Subcutaneous abdominal adipose tissue (tissue), 5 donors: ENCODE measurements at regions not wholly inside any gene's neighbourhood (a gene's known extent, or its start where the extent isn't known, plus 50 kb on each side); places are given as distances from the start of the nearest gene placed in this dataset.
A peak's percentile ranks its signal among the peaks of the same experiment; 100 is the strongest.
"Not testable (repeated sequence)": the region's sequence is repeated elsewhere in the genome, so short reads cannot be mapped to it uniquely, and the experiment has no call there.

Experiments used
- H3K27ac ChIP-seq: one replicate; pipeline ENCODE4 v1.7.0; 2013; ENCODE audit warnings: low read depth, mild to moderate bottlenecking, inconsistent platforms, low read length, moderate library complexity
- H3K27me3 ChIP-seq, 5 donors: one replicate each; pipeline ENCODE4 v1.7.0; 2013; ENCODE audit warnings: low read length in 5 of 5, inconsistent platforms in 1 of 5; ENCODE audit not compliant: control insufficient read depth in 5 of 5, insufficient read depth in 4 of 5
- H3K36me3 ChIP-seq, 5 donors: one replicate each; pipeline ENCODE4 v1.7.0; 2013; ENCODE audit warnings: low read length in 5 of 5; ENCODE audit not compliant: control insufficient read depth in 5 of 5, insufficient read depth in 5 of 5
- H3K4me1 ChIP-seq, 5 donors: one replicate each; pipeline ENCODE4 v1.7.0; 2013; ENCODE audit warnings: low read length in 5 of 5, mild to moderate bottlenecking in 3 of 5, moderate library complexity in 1 of 5; ENCODE audit not compliant: control insufficient read depth in 5 of 5, insufficient read depth in 5 of 5
- H3K4me3 ChIP-seq, 5 donors: one replicate each; pipeline ENCODE4 v1.7.0; 2013; ENCODE audit warnings: low read length in 5 of 5, low read depth in 1 of 5
- H3K9ac ChIP-seq, 5 donors: one replicate each; pipeline ENCODE4 v1.7.0; 2013; ENCODE audit warnings: low read length in 5 of 5, mild to moderate bottlenecking in 4 of 5, moderate library complexity in 3 of 5
- H3K9me3 ChIP-seq, 5 donors: one replicate each; pipeline ENCODE4 v1.7.0; 2013; ENCODE audit warnings: low read length in 5 of 5; ENCODE audit not compliant: control insufficient read depth in 5 of 5
- donor health status: healthy.
- donor health status: healthy.
- donor health status: healthy.
- donor health status: healthy.
- donor health status: healthy.

GRCh38 chrX:63581906-63582305 is 203.1 kb downstream of the ARHGEF9 start:
- H3K4me3 ChIP-seq, result no peak overlapping the region
- H3K36me3 ChIP-seq, result no peaks in the 10 kb centered on the region
- peaks cover 0 to 4% (median 4%) of the 10 kb centered on the region in 5 donors for H3K27me3 ChIP-seq
- H3K9ac ChIP-seq, result no peak overlapping the region
- H3K9me3 ChIP-seq, result peaks cover 0 to 4% (median 0%) of the 10 kb centered on the region in 5 donors
- H3K27ac ChIP-seq, result no peak overlapping the region
- no peaks in the 10 kb centered on the region for H3K4me1 ChIP-seq

DNA sequence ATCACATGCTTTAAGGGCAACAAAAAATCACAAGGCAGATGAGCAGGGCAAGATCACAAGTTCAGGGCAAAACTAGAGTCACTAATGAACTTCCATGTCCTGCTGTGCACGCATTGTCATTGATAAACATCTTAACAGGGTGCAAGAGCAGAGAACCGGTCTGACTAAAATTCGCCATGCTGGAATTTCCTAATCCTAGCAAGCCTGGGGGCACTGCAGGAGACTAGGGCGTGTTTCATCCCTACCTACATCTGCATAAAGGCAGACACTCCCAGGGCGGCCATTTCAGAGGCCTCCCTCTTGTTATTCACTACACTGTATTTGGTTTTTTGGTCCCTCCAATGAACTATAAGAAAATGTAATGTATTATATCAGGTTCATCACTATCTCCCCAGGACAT is 203.6 kb downstream of the ARHGEF9 start:
- no peak overlapping the region for H3K4me3 ChIP-seq

GRCh38 chrX:63576533-63576932 is 208.5 kb downstream of the ARHGEF9 start:
- H3K9me3 ChIP-seq, result peaks cover 0 to 6% (median 0%) of the 10 kb centered on the region in 5 donors
- H3K4me1 ChIP-seq, result no peaks in the 10 kb centered on the region
- peaks cover 0 to 5% (median 0%) of the 10 kb centered on the region in 5 donors for H3K27me3 ChIP-seq
- no peak overlapping the region for H3K27ac ChIP-seq
- H3K9ac ChIP-seq, result no peak overlapping the region
- no peak overlapping the region for H3K4me3 ChIP-seq
- no peaks in the 10 kb centered on the region for H3K36me3 ChIP-seq

More for the DNA sequence above, 203.6 kb downstream of the ARHGEF9 start:
- H3K4me1 ChIP-seq, result no peaks in the 10 kb centered on the region
- H3K27me3 ChIP-seq, result peaks cover 0 to 4% (median 3%) of the 10 kb centered on the region in 5 donors
- no peak overlapping the region for H3K9ac ChIP-seq
- no peaks in the 10 kb centered on the region for H3K36me3 ChIP-seq
- peaks cover 0 to 4% (median 0%) of the 10 kb centered on the region in 5 donors for H3K9me3 ChIP-seq
- no peak overlapping the region for H3K27ac ChIP-seq

DNA sequence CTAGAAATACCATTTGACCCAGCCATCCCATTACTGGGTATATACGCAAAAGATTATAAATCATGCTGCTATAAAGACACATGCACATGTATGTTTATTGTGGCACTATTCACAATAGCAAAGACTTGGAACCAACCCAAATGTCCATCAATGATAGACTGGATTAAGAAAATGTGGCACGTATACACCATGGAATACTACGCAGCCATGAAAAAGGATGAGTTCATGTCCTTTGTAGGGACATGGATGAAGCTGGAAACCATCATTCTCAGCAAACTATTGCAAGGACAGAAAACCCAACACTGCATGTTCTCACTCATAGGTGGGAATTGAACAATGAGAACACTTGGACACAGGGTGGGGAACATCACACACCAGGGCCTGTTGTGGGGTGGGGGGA is 209.3 kb downstream of the ARHGEF9 start:
- H3K27ac ChIP-seq, H3K9me3 ChIP-seq, H3K4me1 ChIP-seq, H3K4me3 ChIP-seq, H3K36me3 ChIP-seq, H3K27me3 ChIP-seq, H3K9ac ChIP-seq: not testable (repeated sequence)

GRCh38 chrX:63566856-63567255 is 215.7 kb upstream of the SPIN4 start:
- Histone ChIP-seq H3K4me3 (no peak overlapping the region), H3K9me3 (peaks cover 0 to 5% (median 0%) of the 10 kb centered on the region in 5 donors), H3K4me1 (peaks cover 0 to 1% (median 0%) of the 10 kb centered on the region in 5 donors), H3K9ac (no peak overlapping the region), H3K27ac (no peak overlapping the region), H3K36me3 (no peaks in the 10 kb centered on the region), H3K27me3 (no peaks in the 10 kb centered on the region)

GRCh38 chrX:63561425-63561824 is 210.3 kb upstream of the SPIN4 start:
- Histone ChIP-seq H3K27ac (no peak overlapping the region), H3K36me3 (no peaks in the 10 kb centered on the region), H3K9ac (peak overlapping the region in 4 of 5 donors; percentile 55 to 89 (median 68)), H3K27me3 (no peaks in the 10 kb centered on the region), H3K9me3 (peaks cover 0 to 5% (median 0%) of the 10 kb centered on the region in 5 donors), H3K4me3 (peak overlapping the region; percentile 69 to 87 (median 85)), H3K4me1 (peaks cover 0 to 7% (median 0%) of the 10 kb centered on the region in 5 donors)

- Histone ChIP-seq H3K36me3 (no peaks in the 10 kb centered on the region), H3K4me3 (peak overlapping the region; percentile 69 to 87 (median 85)), H3K27ac (peak overlapping the region; percentile 61), H3K9ac (peak overlapping the region; percentile 55 to 89 (median 75)), H3K9me3 (no peaks in the 10 kb centered on the region), H3K4me1 (peaks cover 0 to 7% (median 0%) of the 10 kb centered on the region in 5 donors), H3K27me3 (no peaks in the 10 kb centered on the region)
Observed at GRCh38 chrX:63560601-63561218, 209.6 kb upstream of the SPIN4 start.

- Histone ChIP-seq H3K4me3 (no peak overlapping the region), H3K27me3 (no peaks in the 10 kb centered on the region), H3K4me1 (no peaks in the 10 kb centered on the region), H3K9me3 (peaks cover 0 to 8% (median 4%) of the 10 kb centered on the region in 5 donors), H3K36me3 (no peaks in the 10 kb centered on the region), H3K9ac (no peak overlapping the region), H3K27ac (no peak overlapping the region)
Observed at GRCh38 chrX:63551856-63552255, 200.7 kb upstream of the SPIN4 start.

DNA sequence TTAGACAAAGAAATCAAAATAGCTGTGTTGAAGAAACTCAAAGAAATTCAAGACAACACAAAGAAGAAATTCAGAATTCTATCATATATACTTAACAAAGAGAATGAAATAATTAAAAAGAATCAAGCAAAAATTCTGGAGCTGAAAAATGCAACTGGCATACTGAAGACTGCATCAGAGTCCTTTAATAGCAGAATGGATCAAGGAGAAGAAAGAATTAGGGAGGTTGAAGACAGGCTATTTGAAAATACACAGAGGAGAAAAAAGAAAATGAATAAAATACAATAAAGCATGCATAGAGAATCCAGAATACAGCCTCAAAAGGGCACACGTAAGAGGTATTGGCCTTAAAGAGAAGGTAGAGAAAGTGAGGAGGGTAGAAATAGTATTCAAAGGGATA is 179.5 kb upstream of the SPIN4 start:
- H3K4me3 ChIP-seq, result no peak overlapping the region
- no peak overlapping the region for H3K9ac ChIP-seq
- H3K27ac ChIP-seq, result no peak overlapping the region
- H3K4me1 ChIP-seq, result no peaks in the 10 kb centered on the region
- H3K36me3 ChIP-seq, result no peaks in the 10 kb centered on the region
- H3K9me3 ChIP-seq, result peaks cover 2 to 10% (median 5%) of the 10 kb centered on the region in 5 donors
- H3K27me3 ChIP-seq, result no peaks in the 10 kb centered on the region

- peaks cover 2 to 10% (median 5%) of the 10 kb centered on the region in 5 donors for H3K9me3 ChIP-seq
- no peaks in the 10 kb centered on the region for H3K27me3 ChIP-seq
- H3K9ac ChIP-seq, result no peak overlapping the region
- H3K36me3 ChIP-seq, result no peaks in the 10 kb centered on the region
- H3K4me1 ChIP-seq, result no peaks in the 10 kb centered on the region
- H3K4me3 ChIP-seq, result no peak overlapping the region
- H3K27ac ChIP-seq, result no peak overlapping the region
Observed at GRCh38 chrX:63529961-63530360, 178.8 kb upstream of the SPIN4 start.
